IPS-NIHi7 (cell line): ENCODE measurements at regions not wholly inside any gene's neighbourhood (a gene's known extent, or its start where the extent isn't known, plus 50 kb on each side); places are given as distances from the start of the nearest gene placed in this dataset.

Source experiments
- DNase-seq: peaks from one replicate; pipeline ENCODE4 v3.0.0; 2012; ENCODE audit warnings: mixed read lengths; ENCODE audit errors: extremely low spot score

- no peak for DNase-seq
Observed at GRCh38 chr11:29353833-29354232, 663.0 kb downstream of the KCNA4 start.

DNA sequence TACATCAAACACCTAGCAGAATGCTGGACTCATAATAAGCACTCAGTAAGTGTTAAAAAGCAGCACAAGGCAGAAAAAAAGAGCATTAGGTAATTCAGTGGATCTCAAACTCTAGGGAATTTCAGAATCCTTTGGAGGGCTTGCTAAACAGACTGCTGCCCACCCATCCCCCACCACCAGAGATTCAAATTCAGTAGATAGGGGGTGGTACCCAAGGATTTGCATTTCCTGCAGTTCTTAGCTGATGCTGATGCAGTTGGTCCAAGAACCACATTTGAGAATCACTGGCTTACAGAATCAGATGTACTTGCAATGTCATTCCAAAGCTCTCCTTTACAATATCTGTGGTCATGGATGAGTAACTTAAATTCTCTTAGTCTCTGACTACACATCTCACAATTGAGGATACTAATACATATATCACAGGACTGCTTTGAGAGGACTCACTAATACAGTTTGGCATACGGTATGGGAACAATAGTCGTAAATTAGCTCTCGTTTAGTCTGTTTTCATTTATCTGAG, 664.5 kb downstream of the KCNA4 start:
- DNase-seq = peak; percentile 21

DNA sequence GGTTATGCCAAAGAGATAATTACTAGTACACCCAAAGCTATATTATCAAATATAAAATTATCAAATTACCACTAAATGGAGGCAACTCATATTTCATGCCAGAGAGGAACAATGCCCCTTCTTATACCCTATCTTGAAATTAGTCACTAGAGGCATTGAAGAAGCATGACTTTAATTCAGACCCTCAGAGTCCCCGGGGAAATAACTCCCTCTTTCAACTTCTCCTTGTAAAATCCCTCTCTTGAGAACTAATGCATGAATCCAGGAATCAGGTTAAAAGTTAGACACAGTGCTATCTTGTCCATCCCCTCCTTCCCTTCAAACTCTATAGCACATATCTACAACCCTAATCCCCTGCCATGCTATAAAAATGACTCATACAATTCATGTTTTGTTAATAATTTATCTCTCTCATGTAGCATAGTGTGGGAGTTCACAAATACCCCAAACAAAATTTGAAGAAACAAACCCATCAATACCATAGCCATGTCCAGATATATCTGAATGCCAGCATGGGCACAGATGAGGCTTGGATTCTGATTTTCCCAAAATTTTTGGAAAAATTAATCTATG, 665.4 kb downstream of the KCNA4 start:
- no peak for DNase-seq

- peak; percentile 65 for DNase-seq
Observed at GRCh38 chr11:29343465-29344333, 673.1 kb downstream of the KCNA4 start.

DNA sequence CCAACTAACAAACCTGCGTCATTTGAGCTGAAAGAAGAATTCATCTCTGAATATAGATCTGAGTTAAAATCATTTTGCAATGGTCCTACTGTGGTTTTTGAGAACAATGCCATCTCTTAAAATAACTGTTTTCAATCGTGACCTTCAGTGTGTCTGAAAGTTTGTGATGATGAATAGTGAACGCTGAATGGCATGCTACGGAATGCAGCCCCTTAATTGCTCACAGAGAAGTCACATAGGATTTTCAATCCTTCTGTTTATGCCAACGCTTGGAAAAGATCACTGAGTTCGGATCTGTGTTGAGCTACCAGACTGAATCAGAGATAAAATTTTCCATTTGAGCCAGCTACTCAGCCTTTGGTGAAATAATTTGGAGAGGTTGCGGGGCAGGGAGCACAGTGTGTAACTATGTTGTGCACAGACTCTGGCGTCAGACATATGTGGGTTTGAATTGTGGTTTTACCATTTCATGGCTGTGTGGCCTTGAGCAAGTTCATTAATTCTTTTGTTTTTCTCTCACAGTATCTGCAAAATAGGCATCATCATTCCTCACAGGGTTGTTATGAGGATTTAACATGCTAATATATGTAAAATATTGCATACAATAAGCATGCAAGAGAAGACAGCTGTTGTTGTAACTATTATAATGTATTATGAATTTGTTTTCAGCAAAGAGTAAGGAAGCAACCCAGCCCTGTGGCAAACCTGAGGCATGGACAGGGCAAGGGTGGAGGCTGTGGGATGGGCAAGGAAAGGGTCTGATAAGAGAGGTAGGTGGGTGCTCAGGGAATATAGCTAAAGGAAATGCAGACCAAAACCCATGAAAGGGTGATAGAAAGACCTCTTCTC, 679.9 kb downstream of the KCNA4 start:
- DNase-seq = no peak

DNA sequence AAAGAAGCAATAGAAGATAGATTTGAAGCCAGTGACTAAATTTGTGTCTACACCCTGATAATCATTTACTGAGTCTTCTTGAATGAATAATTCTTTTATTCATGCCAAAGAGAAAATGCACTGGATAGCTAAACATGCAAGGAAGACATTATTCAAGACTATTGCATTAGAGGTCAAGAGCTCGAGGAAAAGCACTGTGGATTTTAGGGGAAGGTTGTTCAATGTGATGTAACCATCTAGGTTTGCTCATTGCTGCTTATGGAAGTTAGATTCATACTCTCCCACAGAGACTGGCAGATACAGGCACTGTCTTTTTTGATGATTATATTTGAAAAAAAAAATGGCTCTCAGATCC, 682.1 kb downstream of the KCNA4 start:
- DNase-seq = no peak

- peak; percentile 52 for DNase-seq
Observed at GRCh38 chr11:29333993-29334775, 682.6 kb downstream of the KCNA4 start.

GRCh38 chr11:29331451-29332010, 685.3 kb downstream of the KCNA4 start:
- no peak for DNase-seq

DNA sequence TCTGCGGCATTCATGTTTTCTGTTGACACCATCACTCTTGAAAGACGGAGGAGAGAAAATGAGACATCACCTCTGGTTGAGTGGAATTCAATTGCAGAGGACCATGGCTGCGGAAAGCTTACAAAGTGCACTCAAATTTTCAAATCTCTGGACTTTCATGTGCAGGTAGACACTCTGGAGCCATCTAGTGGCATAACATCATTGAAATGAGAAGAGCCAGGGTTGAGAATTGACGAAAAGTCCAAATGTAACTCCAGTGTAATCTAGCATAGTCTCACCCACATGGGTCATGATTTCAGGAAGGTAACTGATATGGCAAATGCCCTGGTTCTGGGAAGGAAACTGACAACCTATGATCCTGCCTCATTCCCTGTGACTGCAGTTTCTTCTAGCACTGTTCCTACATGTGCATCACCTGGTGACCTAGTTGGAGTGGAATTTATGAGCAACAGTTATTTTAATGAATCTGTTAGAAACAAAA, 687.8 kb downstream of the KCNA4 start:
- DNase-seq = peak; percentile 11

DNA sequence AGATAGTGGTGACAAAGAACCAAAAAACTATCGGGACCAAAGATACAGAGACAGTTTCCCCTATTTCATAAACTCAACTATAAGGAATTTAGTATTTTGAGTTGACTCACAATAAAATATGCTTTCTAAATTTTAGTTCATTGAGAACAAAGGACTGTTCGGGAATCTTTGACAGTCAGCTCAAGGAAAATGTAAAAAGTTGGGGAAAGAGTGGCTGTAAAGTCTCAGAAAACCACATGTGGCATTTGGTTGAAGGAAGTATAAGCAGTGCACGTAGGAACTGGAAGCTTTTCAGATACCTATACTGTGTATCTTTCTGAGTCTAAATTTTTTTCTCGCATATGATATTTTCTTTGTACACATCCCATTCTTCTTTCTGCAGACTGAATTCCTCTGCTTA, 688.9 kb downstream of the KCNA4 start:
- DNase-seq = no peak

- DNase-seq = no peak
Observed at GRCh38 chr11:29326757-29327156, 690.1 kb downstream of the KCNA4 start.

- no peak for DNase-seq
Observed at GRCh38 chr11:29324328-29324727, 692.5 kb downstream of the KCNA4 start.

DNA sequence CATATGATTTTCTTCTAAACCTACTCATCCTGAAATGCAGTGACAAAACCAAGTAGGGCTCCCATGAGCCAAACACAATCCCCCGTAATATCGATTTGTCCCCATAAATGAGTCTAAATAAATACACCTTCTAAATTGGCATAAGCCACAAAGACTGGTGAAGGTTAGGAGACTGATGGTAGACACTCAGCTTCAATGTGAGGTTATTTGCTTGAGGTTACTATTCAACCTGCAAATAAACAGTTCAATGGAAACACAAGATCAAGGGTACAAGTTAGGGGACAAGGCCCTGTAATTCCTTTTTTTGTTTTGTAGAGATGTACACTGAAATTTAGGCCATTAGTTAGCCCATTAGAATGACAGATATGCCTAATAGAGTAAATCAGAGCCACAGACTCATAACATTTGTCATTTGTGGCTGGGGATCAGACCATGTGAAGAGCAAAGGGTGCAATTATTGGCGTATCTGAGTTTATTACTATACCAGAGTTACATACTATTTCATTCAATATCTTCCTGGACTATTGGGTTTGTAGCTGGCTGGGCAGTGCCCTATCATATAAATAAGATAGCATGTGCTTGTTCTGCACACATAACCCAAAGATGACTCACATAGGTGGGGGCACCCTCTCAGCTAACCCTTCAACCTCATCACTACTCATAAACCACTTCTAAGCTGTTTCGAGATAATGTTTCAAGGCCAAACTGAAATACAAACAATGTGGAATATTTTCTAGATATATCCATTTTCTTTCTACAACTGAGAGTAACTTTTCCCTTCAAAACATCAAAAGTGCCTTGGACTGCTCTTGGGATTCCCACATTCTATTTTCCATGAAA, 695.3 kb downstream of the KCNA4 start:
- no peak for DNase-seq

DNA sequence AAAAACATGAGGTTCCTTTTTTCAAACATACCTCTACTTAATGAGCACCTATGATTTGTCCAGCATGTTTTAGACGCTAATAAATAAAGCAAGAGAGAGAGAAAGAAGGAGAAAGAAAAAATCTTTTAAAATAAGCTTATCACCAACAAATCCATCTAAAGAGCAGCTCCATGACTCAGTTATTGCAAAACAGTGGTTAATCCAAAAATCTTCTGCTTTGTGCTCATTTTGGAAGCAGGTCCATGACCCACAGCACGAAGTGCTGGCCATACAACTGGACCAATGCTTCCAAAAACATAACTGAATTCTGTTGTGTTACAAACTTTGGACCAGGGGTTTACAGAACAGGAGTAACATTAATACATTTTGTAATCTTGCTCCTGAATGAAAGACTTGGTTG, 696.6 kb downstream of the KCNA4 start:
- no peak for DNase-seq

DNA sequence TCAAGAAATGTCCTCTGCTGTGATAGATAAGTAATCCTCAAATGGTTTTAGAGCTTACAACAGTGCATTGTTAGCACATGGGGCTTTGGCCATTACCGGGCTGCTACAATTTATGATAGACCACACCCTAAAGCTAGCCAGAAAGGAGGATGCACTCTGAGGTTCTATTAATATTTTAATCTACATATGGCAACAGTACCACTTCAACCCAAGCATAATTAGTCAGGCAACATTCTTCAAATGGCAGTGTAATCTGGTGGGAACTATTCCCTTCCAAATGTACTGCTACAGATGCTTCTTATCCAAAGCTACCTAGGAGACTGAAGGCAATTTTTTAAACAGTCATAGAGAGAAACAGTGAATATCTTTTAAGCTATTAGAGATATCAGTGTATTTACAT, 697.6 kb downstream of the KCNA4 start:
- no peak for DNase-seq

DNA sequence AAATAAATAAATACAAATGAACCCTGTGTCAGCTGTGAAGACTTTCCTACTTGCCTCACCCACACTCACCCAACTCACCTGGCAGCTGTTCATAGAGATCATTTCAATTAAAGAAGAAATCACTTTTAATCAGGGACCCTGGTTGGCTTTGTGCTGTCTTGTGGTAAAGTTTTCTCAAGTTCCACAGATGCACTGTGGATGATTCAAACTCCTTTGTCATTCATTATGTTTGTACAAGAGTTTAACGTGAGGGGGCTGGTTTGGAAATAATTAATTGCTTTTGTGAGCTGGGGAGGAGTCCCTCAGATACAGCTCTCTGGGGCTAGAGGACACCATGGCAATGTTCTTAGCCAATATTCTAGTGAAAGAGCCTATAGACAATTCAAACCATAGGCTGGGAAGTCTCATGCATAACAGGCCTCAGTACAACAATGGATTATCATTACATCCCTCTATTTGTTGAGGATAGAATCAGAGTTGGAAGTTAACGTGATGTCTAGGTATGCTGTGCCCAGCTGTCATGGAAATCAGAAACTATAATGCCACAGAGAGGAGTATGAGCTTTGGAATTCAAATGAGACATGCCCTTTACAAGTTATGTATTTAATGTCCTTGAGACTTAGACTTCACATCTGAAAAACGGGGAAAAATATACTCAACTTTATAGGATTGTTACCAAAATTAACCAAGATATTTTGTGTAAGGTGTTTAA, 698.5 kb downstream of the KCNA4 start:
- DNase-seq = no peak

DNA sequence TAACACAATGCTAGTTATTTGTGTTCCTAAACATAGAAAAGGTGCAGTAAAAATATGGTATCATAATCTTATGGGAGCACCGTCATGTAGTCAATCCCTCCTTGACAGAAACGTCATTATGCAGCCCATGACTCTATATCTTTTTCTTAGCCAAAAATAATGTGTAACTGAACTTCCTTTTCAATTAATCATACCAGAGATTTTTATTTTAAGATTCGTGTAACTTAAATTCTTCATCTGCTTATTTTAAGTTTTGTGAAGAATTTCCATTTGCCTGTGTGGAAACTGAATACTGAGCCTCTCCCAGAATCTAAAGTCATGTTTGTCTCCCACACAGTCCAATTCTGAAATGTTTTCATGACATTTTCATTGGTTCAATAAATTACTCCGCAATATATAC, 699.1 kb downstream of the KCNA4 start:
- no peak for DNase-seq

- DNase-seq = no peak
Observed at GRCh38 chr11:29315275-29315674, 701.6 kb downstream of the KCNA4 start.

DNA sequence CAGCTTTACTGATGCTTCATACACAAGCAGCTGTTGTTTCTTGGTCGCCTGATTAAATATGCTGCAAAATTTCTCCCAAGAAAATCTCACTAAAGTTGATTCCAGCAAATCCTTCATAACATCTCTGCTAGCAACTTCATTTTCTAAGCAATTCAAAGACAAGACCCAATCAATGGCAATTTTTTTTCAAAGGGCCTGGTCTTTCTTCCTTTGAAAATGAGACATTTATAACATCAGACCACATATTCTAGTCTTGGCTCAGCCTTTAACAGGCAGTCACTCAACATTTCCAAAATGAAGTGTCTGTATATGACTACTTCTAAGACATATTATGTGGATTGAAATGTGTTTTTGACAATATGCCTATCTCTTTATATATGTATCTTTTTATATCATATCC, 702.6 kb downstream of the KCNA4 start:
- no peak for DNase-seq

DNA sequence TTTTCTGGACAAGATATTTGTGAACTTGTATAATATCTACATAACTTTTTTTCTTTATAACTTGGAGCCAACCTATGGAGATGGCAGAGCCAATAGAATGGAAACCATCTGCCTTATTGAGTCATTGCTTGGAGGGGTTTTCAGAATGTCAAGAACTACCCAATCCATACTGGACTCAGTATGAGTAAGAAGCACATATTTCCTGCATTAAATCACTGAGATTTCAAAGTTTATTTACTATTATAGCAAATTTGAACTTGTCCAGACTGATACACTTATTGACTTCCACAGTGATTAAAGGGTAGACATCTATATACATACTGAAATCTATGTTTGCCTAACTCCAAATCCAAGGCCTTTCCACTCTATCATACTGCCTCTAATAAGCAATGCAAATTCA, 704.0 kb downstream of the KCNA4 start:
- DNase-seq = no peak
